SK-N-SH (cell line): ENCODE measurements at regions not wholly inside any gene's neighbourhood (a gene's known extent, or its start where the extent isn't known, plus 50 kb on each side); places are given as distances from the start of the nearest gene placed in this dataset.

Source experiments
- ELF1 ChIP-seq: IDR thresholded peaks from 2 replicates; pipeline ENCODE4 v1.4.0; 2012
- EP300 ChIP-seq, 2 experiments: IDR thresholded peaks; 2 replicates each; pipeline versions ENCODE4 v1.4.0 to v1.6.1; 2012; ENCODE audit warnings: borderline replicate concordance in 1 of 2, low read depth in 1 of 2, low read length in 1 of 2
- FOXM1 ChIP-seq: IDR thresholded peaks from 2 replicates; pipeline ENCODE4 v1.4.0; 2012; ENCODE audit warnings: low read depth, mild to moderate bottlenecking
- GABPA ChIP-seq: IDR thresholded peaks from 2 replicates; pipeline ENCODE4 v1.4.0; 2012; ENCODE audit warnings: low read depth, mild to moderate bottlenecking
- JUND ChIP-seq: IDR thresholded peaks from 2 replicates; pipeline ENCODE4 v1.4.0; 2012
- NFIC ChIP-seq: IDR thresholded peaks from 2 replicates; pipeline ENCODE4 v1.4.0; 2012; ENCODE audit warnings: borderline replicate concordance
- RFX5 ChIP-seq: IDR thresholded peaks from 2 replicates; pipeline ENCODE4 v1.6.1; 2012; ENCODE audit warnings: mild to moderate bottlenecking, improper control_type of control experiment, low read length
- TEAD4 ChIP-seq: IDR thresholded peaks from 2 replicates; pipeline ENCODE4 v1.4.0; 2012; ENCODE audit warnings: mild to moderate bottlenecking, borderline replicate concordance; ENCODE audit not compliant: insufficient read depth
- TF ChIP-seq, protein P1 (sequence below): IDR thresholded peaks from 2 replicates; pipeline ENCODE4 v1.4.0; 2012; ENCODE audit warnings: low read depth, borderline replicate concordance
- TF ChIP-seq, protein P2 (sequence below): fragments of 200-600 bp; sonication (generic); IDR thresholded peaks from 2 replicates; pipeline ENCODE4 v1.6.1; 2017; ENCODE audit warnings: antibody characterized with exemption, mild to moderate bottlenecking, moderate library complexity
- TF ChIP-seq, protein P3 (sequence below): fragments of 150-350 bp; IDR thresholded peaks from 2 replicates; pipeline ENCODE4 v1.6.1; 2017; ENCODE audit warnings: antibody characterized with exemption, low read length, low read depth, borderline replicate concordance
- TF ChIP-seq, protein P4 (sequence below): IDR thresholded peaks from 2 replicates; pipeline ENCODE4; 2012
- TF ChIP-seq, protein P5 (sequence below): IDR thresholded peaks from 2 replicates; pipeline ENCODE4 v1.4.0; 2012; ENCODE audit warnings: low read depth, borderline replicate concordance
- TF ChIP-seq, protein P6 (sequence below): IDR thresholded peaks from 2 replicates; pipeline ENCODE4 v1.4.0; 2012; ENCODE audit warnings: low read depth

DNA sequence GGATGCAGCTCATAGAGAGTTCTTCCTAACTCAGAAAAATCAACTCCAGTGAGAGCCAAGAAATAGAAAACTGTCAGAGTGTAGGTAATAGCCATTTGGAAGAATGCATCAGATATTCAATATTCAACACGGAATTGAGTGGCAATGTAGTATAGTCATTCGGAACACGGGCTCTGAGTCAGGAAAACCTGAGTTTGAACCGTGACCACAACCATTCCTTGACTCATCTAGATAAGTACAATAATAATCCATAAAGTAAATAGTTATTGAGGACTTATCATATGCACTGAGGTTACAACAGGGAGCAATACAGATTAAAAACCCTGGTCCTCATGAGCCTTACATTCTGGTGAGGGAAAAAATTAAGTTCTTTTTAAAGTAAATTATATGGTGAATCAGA, 62.6 kb upstream of the PHF21A start:
- TF ChIP-seq, protein P1, sequence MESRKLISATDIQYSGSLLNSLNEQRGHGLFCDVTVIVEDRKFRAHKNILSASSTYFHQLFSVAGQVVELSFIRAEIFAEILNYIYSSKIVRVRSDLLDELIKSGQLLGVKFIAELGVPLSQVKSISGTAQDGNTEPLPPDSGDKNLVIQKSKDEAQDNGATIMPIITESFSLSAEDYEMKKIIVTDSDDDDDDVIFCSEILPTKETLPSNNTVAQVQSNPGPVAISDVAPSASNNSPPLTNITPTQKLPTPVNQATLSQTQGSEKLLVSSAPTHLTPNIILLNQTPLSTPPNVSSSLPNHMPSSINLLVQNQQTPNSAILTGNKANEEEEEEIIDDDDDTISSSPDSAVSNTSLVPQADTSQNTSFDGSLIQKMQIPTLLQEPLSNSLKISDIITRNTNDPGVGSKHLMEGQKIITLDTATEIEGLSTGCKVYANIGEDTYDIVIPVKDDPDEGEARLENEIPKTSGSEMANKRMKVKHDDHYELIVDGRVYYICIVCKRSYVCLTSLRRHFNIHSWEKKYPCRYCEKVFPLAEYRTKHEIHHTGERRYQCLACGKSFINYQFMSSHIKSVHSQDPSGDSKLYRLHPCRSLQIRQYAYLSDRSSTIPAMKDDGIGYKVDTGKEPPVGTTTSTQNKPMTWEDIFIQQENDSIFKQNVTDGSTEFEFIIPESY, result no peak
- TF ChIP-seq ELF1, result no peak
- TF ChIP-seq, protein P2, sequence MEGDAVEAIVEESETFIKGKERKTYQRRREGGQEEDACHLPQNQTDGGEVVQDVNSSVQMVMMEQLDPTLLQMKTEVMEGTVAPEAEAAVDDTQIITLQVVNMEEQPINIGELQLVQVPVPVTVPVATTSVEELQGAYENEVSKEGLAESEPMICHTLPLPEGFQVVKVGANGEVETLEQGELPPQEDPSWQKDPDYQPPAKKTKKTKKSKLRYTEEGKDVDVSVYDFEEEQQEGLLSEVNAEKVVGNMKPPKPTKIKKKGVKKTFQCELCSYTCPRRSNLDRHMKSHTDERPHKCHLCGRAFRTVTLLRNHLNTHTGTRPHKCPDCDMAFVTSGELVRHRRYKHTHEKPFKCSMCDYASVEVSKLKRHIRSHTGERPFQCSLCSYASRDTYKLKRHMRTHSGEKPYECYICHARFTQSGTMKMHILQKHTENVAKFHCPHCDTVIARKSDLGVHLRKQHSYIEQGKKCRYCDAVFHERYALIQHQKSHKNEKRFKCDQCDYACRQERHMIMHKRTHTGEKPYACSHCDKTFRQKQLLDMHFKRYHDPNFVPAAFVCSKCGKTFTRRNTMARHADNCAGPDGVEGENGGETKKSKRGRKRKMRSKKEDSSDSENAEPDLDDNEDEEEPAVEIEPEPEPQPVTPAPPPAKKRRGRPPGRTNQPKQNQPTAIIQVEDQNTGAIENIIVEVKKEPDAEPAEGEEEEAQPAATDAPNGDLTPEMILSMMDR, result no peak
- TF ChIP-seq FOXM1, result no peak
- TF ChIP-seq, protein P3, sequence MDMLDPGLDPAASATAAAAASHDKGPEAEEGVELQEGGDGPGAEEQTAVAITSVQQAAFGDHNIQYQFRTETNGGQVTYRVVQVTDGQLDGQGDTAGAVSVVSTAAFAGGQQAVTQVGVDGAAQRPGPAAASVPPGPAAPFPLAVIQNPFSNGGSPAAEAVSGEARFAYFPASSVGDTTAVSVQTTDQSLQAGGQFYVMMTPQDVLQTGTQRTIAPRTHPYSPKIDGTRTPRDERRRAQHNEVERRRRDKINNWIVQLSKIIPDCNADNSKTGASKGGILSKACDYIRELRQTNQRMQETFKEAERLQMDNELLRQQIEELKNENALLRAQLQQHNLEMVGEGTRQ, result no peak
- TF ChIP-seq TEAD4, result no peak
- TF ChIP-seq, protein P4, sequence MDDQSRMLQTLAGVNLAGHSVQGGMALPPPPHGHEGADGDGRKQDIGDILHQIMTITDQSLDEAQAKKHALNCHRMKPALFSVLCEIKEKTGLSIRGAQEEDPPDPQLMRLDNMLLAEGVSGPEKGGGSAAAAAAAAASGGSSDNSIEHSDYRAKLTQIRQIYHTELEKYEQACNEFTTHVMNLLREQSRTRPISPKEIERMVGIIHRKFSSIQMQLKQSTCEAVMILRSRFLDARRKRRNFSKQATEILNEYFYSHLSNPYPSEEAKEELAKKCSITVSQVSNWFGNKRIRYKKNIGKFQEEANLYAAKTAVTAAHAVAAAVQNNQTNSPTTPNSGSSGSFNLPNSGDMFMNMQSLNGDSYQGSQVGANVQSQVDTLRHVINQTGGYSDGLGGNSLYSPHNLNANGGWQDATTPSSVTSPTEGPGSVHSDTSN, result no peak
- TF ChIP-seq, protein P5, sequence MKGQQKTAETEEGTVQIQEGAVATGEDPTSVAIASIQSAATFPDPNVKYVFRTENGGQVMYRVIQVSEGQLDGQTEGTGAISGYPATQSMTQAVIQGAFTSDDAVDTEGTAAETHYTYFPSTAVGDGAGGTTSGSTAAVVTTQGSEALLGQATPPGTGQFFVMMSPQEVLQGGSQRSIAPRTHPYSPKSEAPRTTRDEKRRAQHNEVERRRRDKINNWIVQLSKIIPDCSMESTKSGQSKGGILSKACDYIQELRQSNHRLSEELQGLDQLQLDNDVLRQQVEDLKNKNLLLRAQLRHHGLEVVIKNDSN, result no peak
- TF ChIP-seq JUND, result no peak
- TF ChIP-seq NFIC, result no peak
- TF ChIP-seq GABPA, result no peak
- TF ChIP-seq RFX5, result no peak
- TF ChIP-seq, protein P6, sequence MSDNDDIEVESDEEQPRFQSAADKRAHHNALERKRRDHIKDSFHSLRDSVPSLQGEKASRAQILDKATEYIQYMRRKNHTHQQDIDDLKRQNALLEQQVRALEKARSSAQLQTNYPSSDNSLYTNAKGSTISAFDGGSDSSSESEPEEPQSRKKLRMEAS, result no peak
- no peak for TF ChIP-seq EP300 (IDR thresholded peaks at IDR 0.05; ENCODE audit: borderline replicate concordance in 1 of 2, low read depth in 1 of 2, low read length in 1 of 2)
